Transverse colon (tissue), 4 donors: ENCODE measurements at regions not wholly inside any gene's neighbourhood (a gene's known extent, or its start where the extent isn't known, plus 50 kb on each side); places are given as distances from the start of the nearest gene placed in this dataset.

Source experiments
- DNase-seq: peaks from one replicate; pipeline ENCODE4 v3.0.0-alpha.2; 2019
- H3K27ac ChIP-seq, 4 donors: fragments of 200-600 bp; sonication (generic); 2 replicates each; pipeline ENCODE4 v1.5.1; 2016 to 2018; ENCODE audit warnings: inconsistent platforms in 4 of 4
- H3K27me3 ChIP-seq: fragments of 200-600 bp; sonication (generic); 2 replicates; pipeline ENCODE4 v1.5.1; 2017; ENCODE audit warnings: inconsistent platforms
- H3K36me3 ChIP-seq, 4 donors: fragments of 200-600 bp; sonication (generic); 2 replicates each; pipeline ENCODE4 v1.5.1; 2017 to 2019; ENCODE audit warnings: inconsistent platforms in 4 of 4
- H3K4me1 ChIP-seq, 4 donors: fragments of 200-600 bp; sonication (generic); 2 replicates each; pipeline ENCODE4 v1.5.1; 2017 to 2020; ENCODE audit warnings: inconsistent platforms in 4 of 4
- H3K4me3 ChIP-seq, 4 donors: fragments of 200-600 bp; sonication (generic); 1 replicate in 1 of 4; 2 replicates in 3 of 4; pipeline versions ENCODE4 v1.5.1 to v1.6.1; 2017 to 2019; ENCODE audit warnings: inconsistent platforms in 4 of 4
- H3K9me3 ChIP-seq, 2 donors: fragments of 200-600 bp; sonication (generic); 2 replicates each; pipeline ENCODE4 v1.5.1; 2017 to 2019; ENCODE audit warnings: inconsistent platforms in 2 of 2
- CTCF ChIP-seq, 5 experiments: fragments of 200-600 bp in 3 of 5; fragments of 450-650 bp in 2 of 5; sonication (generic) in 3 of 5; IDR thresholded peaks; 1 replicate in 2 of 5; 2 replicates in 3 of 5; pipeline ENCODE4 v1.5.1; 2016 to 2017; ENCODE audit warnings: antibody characterized with exemption in 5 of 5, inconsistent platforms in 3 of 5, mild to moderate bottlenecking in 2 of 5, moderate library complexity in 1 of 5
- EP300 ChIP-seq: sonication (generic); formaldehyde crosslinking; IDR thresholded peaks from one replicate; pipeline ENCODE4 v1.6.1; 2017; ENCODE audit warnings: antibody characterized with exemption, low read depth
- POLR2A ChIP-seq: fragments of 450-650 bp; IDR thresholded peaks from one replicate; pipeline ENCODE4 v1.6.1; 2016; ENCODE audit warnings: antibody characterized with exemption, mild to moderate bottlenecking, moderate library complexity
- POLR2AphosphoS5 ChIP-seq, 3 donors: sonication (generic); formaldehyde crosslinking; IDR thresholded peaks; one replicate each; pipeline ENCODE4 v1.6.1; 2016; ENCODE audit warnings: antibody characterized with exemption in 3 of 3
- WGBS, 2 donors: methylation state at CpG; one replicate each; pipeline ENCODE4 v1.1.5; 2018; ENCODE audit warnings: low coverage in 1 of 2; 5-methylcytosine and 5-hydroxymethylcytosine counted together
- in situ Hi-C, 4 donors: fragments of 200-750 bp; cut with MboI; loops; one replicate each; pipeline versions ENCODE4 v1.15.0 to v1.15.1; 2017; ENCODE audit warnings: low sequenced_read_pairs in 3 of 4, low pct_ligation_motif_present in 1 of 4, low pct_unique_long_range_greater_than_20kb in 1 of 4
- intact Hi-C: fragments of 100-400 bp; cut with DNase I; formaldehyde crosslinking; loops from one replicate; pipeline ENCODE4 v1.15.1; 2023; ENCODE audit warnings: low total_unique reads

GRCh38 chr13:19020988-19021387, 160.6 kb downstream of the TUBA3C start:
- in situ Hi-C loops = no loop called here
- no peak for TF ChIP-seq POLR2A
- Histone ChIP-seq H3K36me3 (no peaks in the 10 kb centered on the region), H3K4me1 (no peaks in the 10 kb centered on the region), H3K27me3 (no peaks in the 10 kb centered on the region), H3K4me3 (no peak overlapping the region), H3K27ac (no peak overlapping the region), H3K9me3 (no peaks in the 10 kb centered on the region)
- WGBS, 2 donors = 32 to 36% methylated on average over 4 of the region's 4 CpGs
- DNase-seq = no peak
- intact Hi-C loops = no loop called here

GRCh38 chr13:18998389-18998788, 183.2 kb downstream of the TUBA3C start:
- Histone ChIP-seq H3K27ac (no peak overlapping the region), H3K36me3 (no peaks in the 10 kb centered on the region), H3K4me1 (no peaks in the 10 kb centered on the region), H3K9me3 (peaks cover 3 to 11% of the 10 kb centered on the region in 2 donors), H3K27me3 (no peaks in the 10 kb centered on the region), H3K4me3 (no peak overlapping the region)
- intact Hi-C loops = no loop called here
- TF ChIP-seq POLR2AphosphoS5 (IDR thresholded peaks at IDR 0.05) (no peak), EP300 (no peak), POLR2A (no peak), CTCF (IDR thresholded peaks at IDR 0.05) (no peak)
- DNase-seq = no peak
- in situ Hi-C loops = no loop called here
- WGBS, 2 donors = 50 to 68% methylated on average over 2 to 6 of the region's 6 CpGs

- H3K27ac ChIP-seq = no peak overlapping the region
- intact Hi-C loops (no loop called here), in situ Hi-C loops (no loop called here)
- H3K27me3 ChIP-seq = no peaks in the 10 kb centered on the region
- H3K4me1 ChIP-seq = no peaks in the 10 kb centered on the region
- TF ChIP-seq POLR2A (no peak), EP300 (no peak), CTCF (IDR thresholded peaks at IDR 0.05) (no peak), POLR2AphosphoS5 (IDR thresholded peaks at IDR 0.05) (no peak)
- H3K4me3 ChIP-seq = no peak overlapping the region
- no peaks in the 10 kb centered on the region for H3K36me3 ChIP-seq
- WGBS, 2 donors = 81 to 88% methylated on average over 1 of the region's 1 CpG
- H3K9me3 ChIP-seq = peaks cover 3 to 14% of the 10 kb centered on the region in 2 donors
- no peak for DNase-seq
Observed at GRCh38 chr13:18996627-18997051, 185.0 kb downstream of the TUBA3C start.

GRCh38 chr13:18996221-18996620, 185.4 kb downstream of the TUBA3C start:
- intact Hi-C loops (no loop called here), in situ Hi-C loops (no loop called here)
- Histone ChIP-seq H3K4me1 (no peaks in the 10 kb centered on the region), H3K4me3 (no peak overlapping the region), H3K36me3 (no peaks in the 10 kb centered on the region), H3K27ac (no peak overlapping the region), H3K27me3 (no peaks in the 10 kb centered on the region), H3K9me3 (peaks cover 3 to 15% of the 10 kb centered on the region in 2 donors)
- DNase-seq = no peak
- 22 to 29% methylated on average over 2 of the region's 2 CpGs for WGBS, 2 donors
- no peak for TF ChIP-seq CTCF (IDR thresholded peaks at IDR 0.05)
- TF ChIP-seq POLR2AphosphoS5 (IDR thresholded peaks at IDR 0.05) = no peak
- no peak for TF ChIP-seq EP300
- TF ChIP-seq POLR2A = no peak

- 62 to 86% methylated on average over 1 of the region's 1 CpG for WGBS, 2 donors
- in situ Hi-C loops = no loop called here
- no peak for DNase-seq
Observed at GRCh38 chr13:18995259-18995873, 186.3 kb downstream of the TUBA3C start.

More at GRCh38 chr13:18995259-18995873, 186.3 kb downstream of the TUBA3C start:
- H3K27ac ChIP-seq = no peak overlapping the region
- H3K27me3 ChIP-seq = no peaks in the 10 kb centered on the region
- no peaks in the 10 kb centered on the region for H3K4me1 ChIP-seq
- peaks cover 3 to 18% of the 10 kb centered on the region in 2 donors for H3K9me3 ChIP-seq
- no peak overlapping the region for H3K4me3 ChIP-seq
- TF ChIP-seq EP300 = no peak
- no peak for TF ChIP-seq POLR2A
- TF ChIP-seq POLR2AphosphoS5 (IDR thresholded peaks at IDR 0.05) = no peak
- no peak for TF ChIP-seq CTCF (IDR thresholded peaks at IDR 0.05)
- intact Hi-C loops = no loop called here
- no peaks in the 10 kb centered on the region for H3K36me3 ChIP-seq
